ENCODE measurements at regions not wholly inside any gene's neighbourhood (a gene's known extent, or its start where the extent isn't known, plus 50 kb on each side); places are given as distances from the start of the nearest gene placed in this dataset.

DNA sequence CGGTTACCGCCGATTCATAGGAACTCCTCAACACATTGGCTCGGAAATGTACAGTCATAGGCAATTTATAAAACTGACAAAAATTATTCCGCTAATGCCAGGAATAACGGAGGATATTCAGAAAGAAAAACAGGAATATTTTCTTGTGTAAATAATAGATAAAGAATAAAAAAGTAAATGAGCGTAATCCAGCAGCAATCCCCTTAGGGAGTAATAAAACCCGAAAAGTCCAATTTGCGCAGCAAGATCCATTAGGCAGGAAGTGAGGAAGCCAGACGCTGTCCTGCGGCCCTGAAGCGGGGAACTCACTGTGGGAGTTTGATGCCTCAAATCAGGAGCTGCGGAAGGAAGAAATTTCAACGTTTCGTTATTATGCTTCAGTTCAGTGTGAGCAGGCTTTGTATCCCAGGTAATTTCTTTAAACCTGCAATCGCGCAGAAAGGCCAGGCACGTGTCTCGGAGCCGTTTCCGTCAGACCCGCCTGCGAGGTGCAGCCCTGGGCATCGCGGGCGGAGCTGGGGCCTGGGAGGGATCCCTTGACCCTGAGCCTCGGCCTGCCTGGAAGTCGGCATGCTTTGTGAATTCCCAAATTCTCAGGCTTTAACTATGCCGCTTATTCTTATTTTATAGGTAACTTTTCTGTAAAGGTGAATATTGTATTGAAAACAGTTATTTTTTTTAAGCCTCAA lies 180.9 kb upstream of the ALKAL2 start:
- TF ChIP-seq, protein P1, sequence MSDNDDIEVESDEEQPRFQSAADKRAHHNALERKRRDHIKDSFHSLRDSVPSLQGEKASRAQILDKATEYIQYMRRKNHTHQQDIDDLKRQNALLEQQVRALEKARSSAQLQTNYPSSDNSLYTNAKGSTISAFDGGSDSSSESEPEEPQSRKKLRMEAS (IDR thresholded peaks at IDR 0.05; ENCODE audit: insufficient read depth, insufficient read length), result no peak
- TF ChIP-seq, protein P2, sequence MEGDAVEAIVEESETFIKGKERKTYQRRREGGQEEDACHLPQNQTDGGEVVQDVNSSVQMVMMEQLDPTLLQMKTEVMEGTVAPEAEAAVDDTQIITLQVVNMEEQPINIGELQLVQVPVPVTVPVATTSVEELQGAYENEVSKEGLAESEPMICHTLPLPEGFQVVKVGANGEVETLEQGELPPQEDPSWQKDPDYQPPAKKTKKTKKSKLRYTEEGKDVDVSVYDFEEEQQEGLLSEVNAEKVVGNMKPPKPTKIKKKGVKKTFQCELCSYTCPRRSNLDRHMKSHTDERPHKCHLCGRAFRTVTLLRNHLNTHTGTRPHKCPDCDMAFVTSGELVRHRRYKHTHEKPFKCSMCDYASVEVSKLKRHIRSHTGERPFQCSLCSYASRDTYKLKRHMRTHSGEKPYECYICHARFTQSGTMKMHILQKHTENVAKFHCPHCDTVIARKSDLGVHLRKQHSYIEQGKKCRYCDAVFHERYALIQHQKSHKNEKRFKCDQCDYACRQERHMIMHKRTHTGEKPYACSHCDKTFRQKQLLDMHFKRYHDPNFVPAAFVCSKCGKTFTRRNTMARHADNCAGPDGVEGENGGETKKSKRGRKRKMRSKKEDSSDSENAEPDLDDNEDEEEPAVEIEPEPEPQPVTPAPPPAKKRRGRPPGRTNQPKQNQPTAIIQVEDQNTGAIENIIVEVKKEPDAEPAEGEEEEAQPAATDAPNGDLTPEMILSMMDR (IDR thresholded peaks at IDR 0.05; ENCODE audit: extremely low read depth in 1 of 2, insufficient read depth in 1 of 2, low read depth in 1 of 2, low read length in 2 of 2), result no peak
- no peak for TF ChIP-seq EZH2 (IDR thresholded peaks at IDR 0.05; ENCODE audit: borderline replicate concordance, low read depth, low read length, severe bottlenecking)

All from endothelial cell of umbilical vein (primary cell).